SK-N-MC (cell line): ENCODE measurements at regions not wholly inside any gene's neighbourhood (a gene's known extent, or its start where the extent isn't known, plus 50 kb on each side); places are given as distances from the start of the nearest gene placed in this dataset.

Experiments used
- EZH2 ChIP-seq: fragments of 200-600 bp; sonication (generic); IDR thresholded peaks from one replicate; pipeline ENCODE4 v1.6.1; 2017; ENCODE audit warnings: antibody characterized with exemption
- POLR2AphosphoS5 ChIP-seq: IDR thresholded peaks from 2 replicates; pipeline ENCODE4 v1.6.1; 2012; ENCODE audit warnings: mild to moderate bottlenecking, low read depth, low read length, borderline replicate concordance

DNA sequence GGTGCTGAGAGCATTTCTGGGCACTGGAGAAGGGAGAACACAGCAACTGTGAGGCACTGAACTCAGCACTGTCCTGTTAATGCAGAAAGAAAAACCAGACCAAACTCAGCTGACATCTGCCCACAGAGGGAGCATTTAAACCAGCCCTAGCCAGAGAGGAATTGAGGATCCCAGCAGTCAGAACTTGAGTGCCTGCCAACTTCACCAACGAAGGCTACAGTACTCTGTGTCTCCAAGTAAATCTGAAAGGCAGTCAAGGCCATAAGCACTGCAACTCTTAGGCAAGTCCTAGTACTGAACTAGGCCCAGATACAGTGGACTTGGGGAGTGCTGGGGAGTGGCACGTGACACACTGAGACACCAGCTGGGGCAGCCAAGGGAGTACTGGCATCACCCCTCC lies 176.2 kb upstream of the ZC3H15 start:
- TF ChIP-seq POLR2AphosphoS5 (no peak), EZH2 (no peak)
